Stomach (tissue), 4 donors: ENCODE measurements at regions not wholly inside any gene's neighbourhood (a gene's known extent, or its start where the extent isn't known, plus 50 kb on each side); places are given as distances from the start of the nearest gene placed in this dataset.

Source experiments
- POLR2A ChIP-seq, 4 donors: fragments of 450-650 bp; IDR thresholded peaks; one replicate each; pipeline ENCODE4 v1.6.1; 2016; ENCODE audit warnings: antibody characterized with exemption in 4 of 4, control low read depth in 2 of 4, mild to moderate bottlenecking in 1 of 4, moderate library complexity in 1 of 4
- POLR2AphosphoS5 ChIP-seq, 3 donors: sonication (generic); formaldehyde crosslinking; IDR thresholded peaks; one replicate each; pipeline ENCODE4 v1.6.1; 2016; ENCODE audit warnings: antibody characterized with exemption in 3 of 3
- TF ChIP-seq, protein P1 (sequence below), 7 experiments: fragments of 450-650 bp in 4 of 7; fragments of 200-600 bp in 3 of 7; sonication (generic) in 3 of 7; IDR thresholded peaks; one replicate each; pipeline ENCODE4 v1.5.1; 2016 to 2019; ENCODE audit warnings: antibody characterized with exemption in 7 of 7, control low read depth in 2 of 7, mild to moderate bottlenecking in 1 of 7

DNA sequence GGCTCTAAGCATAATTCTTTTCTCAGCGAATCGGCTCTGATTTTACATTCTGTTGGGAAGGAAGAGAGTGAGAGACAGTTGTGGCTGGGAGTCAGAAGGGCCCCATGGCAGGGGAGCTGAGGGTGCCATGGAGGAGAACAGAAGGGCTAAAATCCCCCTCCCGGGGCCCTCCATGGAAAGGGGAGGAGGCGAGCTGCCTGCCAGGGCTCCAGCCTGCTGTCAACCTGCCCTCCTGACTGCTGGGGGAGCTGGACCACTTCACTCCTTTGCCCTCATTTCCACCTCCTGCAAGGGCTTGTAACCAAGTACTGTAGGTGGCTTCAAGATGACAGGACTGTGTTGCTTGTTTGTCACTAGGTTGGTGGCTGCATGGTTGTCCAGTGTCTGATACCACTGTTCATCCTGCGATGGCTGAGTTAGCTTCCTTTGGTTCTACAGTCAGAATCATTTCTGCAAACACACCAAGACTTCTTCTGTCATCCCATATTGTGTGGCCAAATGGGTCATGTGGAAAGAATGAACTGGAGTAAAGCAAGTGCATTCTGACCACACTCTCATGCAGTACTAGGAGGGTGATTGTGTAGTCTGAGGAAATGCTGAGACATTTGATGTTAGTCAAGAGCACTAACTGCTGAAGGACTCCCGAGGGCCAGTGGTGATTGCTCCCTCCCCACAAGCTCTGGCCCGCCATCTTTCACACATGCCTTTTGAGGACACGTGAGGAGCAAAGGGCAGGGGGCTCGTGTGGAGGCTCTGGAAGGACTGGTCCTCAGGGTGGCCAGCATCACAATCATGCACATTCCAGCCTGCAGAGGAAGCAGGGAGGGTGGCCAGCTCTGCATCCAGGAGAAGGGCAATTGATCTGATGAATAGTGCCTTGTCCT, 307.2 kb downstream of the GADD45G start:
- TF ChIP-seq, protein P1, sequence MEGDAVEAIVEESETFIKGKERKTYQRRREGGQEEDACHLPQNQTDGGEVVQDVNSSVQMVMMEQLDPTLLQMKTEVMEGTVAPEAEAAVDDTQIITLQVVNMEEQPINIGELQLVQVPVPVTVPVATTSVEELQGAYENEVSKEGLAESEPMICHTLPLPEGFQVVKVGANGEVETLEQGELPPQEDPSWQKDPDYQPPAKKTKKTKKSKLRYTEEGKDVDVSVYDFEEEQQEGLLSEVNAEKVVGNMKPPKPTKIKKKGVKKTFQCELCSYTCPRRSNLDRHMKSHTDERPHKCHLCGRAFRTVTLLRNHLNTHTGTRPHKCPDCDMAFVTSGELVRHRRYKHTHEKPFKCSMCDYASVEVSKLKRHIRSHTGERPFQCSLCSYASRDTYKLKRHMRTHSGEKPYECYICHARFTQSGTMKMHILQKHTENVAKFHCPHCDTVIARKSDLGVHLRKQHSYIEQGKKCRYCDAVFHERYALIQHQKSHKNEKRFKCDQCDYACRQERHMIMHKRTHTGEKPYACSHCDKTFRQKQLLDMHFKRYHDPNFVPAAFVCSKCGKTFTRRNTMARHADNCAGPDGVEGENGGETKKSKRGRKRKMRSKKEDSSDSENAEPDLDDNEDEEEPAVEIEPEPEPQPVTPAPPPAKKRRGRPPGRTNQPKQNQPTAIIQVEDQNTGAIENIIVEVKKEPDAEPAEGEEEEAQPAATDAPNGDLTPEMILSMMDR (IDR thresholded peaks at IDR 0.05): no peak
- TF ChIP-seq POLR2A (IDR thresholded peaks at IDR 0.05): no peak
- TF ChIP-seq POLR2AphosphoS5 (IDR thresholded peaks at IDR 0.05): no peak
